ENCODE measurements at regions not wholly inside any gene's neighbourhood (a gene's known extent, or its start where the extent isn't known, plus 50 kb on each side); places are given as distances from the start of the nearest gene placed in this dataset.

DNA sequence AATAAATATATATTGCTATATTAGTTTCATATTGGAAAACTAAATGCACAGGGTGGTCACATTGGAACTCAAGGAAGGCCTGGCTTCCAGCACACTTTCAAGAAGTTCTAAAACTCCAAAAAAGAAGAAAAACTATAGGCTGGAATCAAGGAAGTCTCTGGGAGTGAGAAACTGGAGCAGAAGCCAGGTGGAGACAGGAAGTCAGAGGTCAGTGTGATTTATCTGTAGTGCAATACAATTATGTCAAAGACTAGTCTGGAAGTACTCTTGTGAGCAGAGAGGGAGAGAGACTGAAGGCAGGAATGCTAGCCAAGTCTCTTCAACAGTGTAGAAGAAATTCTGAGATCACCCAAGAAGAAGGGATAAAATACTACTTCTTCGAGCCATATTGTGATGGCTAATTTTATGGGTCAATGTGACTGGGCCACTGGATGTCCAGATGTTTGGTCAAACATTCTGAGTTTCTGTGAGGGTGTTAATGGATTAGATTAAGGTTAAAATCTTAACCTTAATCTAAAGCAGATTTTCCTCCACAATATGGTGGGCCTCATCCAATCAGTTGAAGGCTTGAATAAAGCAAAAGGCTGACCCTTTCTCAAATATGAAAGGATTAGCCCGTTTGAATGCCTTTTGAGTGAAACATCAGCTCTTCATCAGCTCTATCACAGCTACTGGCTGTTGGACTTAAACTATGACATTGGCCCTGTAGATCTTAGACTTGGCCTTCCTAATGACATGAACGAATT, 208.0 kb downstream of the TDRD15 start:
- H3K4me3 ChIP-seq (ENCODE audit: low read depth, low read length), result no peak overlapping the region
- TF ChIP-seq CTCF (IDR thresholded peaks at IDR 0.05; ENCODE audit: low read depth, low read length), result no peak

DNA sequence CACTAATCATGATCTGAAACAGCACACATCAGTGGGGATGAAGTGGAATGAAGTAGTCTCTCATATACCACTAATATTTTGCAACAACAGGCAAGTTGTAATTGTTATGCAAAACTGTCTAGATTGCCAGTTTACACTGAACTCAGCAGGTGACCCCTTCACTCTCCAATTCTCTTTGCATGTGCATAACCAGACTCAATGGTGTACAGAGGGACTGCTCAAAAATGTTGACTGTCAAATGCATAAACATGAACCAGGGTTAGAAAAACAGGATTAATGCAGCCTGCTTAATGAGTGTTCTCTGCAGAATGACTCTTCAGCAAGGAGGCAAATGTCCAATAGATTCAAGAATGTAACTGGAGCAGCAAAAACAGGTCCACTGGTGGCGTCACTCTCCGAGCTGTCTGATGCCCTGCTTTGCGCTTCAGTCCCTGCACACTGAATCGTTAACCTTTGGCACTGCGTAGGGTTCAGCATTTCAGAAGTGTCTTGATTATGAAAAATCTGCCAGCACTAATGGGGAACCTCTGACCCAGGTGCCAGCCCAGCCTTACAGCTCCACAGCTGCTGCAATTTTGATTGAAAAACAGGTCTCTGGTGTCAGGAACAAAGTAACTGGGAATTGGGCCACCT, 209.3 kb downstream of the TDRD15 start:
- no peak overlapping the region for H3K4me3 ChIP-seq (ENCODE audit: low read depth, low read length)
- no peak for TF ChIP-seq CTCF (IDR thresholded peaks at IDR 0.05; ENCODE audit: low read depth, low read length)

DNA sequence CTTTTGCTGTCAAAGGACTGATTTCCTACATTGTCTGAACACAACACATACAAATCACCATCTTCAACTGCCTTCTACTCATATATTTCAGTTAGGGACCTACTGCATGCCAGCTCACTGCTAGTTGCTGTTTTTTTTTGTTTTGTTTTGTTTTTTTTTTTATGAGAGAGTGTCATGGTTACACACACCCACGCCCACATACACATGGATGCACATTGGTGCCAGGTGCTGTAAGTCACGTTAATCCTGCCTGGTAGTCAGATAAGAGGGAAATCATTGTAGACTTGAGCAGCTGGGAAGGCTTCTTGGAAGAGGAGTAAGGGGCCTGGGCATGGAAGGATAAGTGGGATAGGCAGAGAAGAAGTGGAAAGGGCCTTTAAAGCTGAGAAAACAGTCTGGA, 209.9 kb downstream of the TDRD15 start:
- no peak overlapping the region for H3K4me3 ChIP-seq (ENCODE audit: low read depth, low read length)

GRCh38 chr2:21346984-21347383, 223.2 kb downstream of the TDRD15 start:
- no peak for TF ChIP-seq CTCF (IDR thresholded peaks at IDR 0.05; ENCODE audit: low read depth, low read length)
- H3K4me3 ChIP-seq (ENCODE audit: low read depth, low read length), result no peak overlapping the region

More for the DNA sequence above, 209.9 kb downstream of the TDRD15 start:
- TF ChIP-seq CTCF (IDR thresholded peaks at IDR 0.05; ENCODE audit: low read depth, low read length), result no peak

DNA sequence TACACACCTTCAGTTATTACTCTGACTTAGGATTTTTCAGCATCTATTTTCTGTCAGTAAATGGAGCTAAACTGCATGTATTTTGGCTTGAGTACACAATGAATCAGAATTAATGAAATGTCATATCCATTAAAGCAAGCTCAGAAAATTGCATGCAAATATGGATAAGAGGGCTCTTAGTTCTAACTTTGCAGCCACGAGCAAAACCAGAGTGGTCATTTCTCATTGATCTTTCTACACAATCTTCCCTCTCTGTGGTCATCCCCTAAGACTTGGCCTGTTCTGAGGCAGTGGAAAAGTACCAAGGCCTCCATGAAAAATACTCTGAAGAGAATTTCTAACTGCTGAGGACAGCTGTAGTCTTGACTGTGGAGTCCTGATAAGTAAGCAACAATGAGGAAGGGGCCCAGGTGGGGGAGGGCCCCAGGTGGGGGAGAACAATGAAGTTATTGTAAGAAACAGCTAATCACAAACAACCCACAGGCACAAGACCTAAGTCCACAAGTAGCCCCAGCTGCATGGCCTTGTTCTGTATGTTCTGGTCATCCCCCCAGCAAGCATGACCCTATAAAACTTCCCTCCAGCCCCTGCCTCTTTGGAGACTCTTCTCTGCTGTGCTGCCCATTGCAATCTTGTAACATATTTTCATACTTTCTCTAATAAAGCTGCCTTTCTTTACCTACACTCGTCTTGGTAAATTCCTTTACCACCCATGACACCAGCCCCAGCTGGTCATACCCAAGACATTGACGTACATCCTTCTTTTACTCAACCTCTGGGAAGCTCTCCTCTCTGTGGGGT, 230.3 kb downstream of the TDRD15 start:
- H3K4me3 ChIP-seq (ENCODE audit: low read depth, low read length), result no peak overlapping the region
- TF ChIP-seq CTCF (IDR thresholded peaks at IDR 0.05; ENCODE audit: low read depth, low read length), result no peak

DNA sequence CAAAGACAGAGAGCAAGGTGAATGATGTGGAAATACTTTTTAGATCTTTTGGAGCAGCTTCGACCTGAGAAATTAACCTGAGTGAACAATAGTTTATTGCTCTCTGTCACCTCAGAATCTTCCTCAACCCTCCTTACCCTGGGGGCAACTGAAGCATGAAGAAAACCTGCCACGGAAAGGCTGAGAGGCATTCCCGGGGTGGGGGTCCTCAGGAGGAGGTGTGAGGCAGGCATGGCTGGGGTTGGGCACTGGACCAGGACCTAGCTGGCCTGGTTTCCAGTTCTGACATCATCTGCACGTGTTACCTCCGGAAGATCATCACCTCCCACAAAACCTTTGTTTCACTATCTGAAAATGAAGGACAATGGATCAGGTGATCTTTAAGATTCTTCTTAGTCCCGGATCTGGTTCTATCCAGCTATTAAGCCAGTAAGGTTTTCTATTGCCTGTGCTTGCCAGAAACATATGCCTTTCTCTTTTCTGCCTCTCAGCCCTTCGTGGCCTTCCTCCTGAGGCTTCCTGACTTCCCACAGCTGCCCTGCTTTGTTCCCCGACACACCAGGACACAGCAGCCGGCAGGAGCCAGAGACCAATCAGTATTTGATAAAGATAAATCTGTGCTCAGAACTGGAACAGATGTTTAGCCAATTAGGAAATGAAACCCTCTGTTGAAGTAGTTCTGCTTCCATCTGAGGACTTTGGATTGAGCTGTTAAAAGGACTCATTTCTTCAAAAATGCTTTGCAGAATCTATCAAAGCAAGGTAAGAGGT, 232.5 kb downstream of the TDRD15 start:
- no peak for TF ChIP-seq CTCF (IDR thresholded peaks at IDR 0.05; ENCODE audit: low read depth, low read length)
- no peak overlapping the region for H3K4me3 ChIP-seq (ENCODE audit: low read depth, low read length)
